ENCODE measurements at regions not wholly inside any gene's neighbourhood (a gene's known extent, or its start where the extent isn't known, plus 50 kb on each side); places are given as distances from the start of the nearest gene placed in this dataset.

GRCh38 chr10:128560993-128561392 lies 434.8 kb upstream of the MKI67 start:
- no peak for TF ChIP-seq CTCF (IDR thresholded peaks at IDR 0.05; ENCODE audit: poor library complexity)
- no peak for TF ChIP-seq EZH2phosphoT487 (IDR thresholded peaks at IDR 0.05; ENCODE audit: low read depth, severe bottlenecking, unreplicated experiment)
- TF ChIP-seq EZH2 (IDR thresholded peaks at IDR 0.05; ENCODE audit: borderline replicate concordance), result no peak
